Lung (tissue), 11 donors: ENCODE measurements at regions not wholly inside any gene's neighbourhood (a gene's known extent, or its start where the extent isn't known, plus 50 kb on each side); places are given as distances from the start of the nearest gene placed in this dataset.

ENCODE experiments used
- ATAC-seq: fragments of 200-7000 bp; cut with Tn5 transposase; one replicate; pipeline ENCODE4 v1.9.1; 2020; ENCODE audit warnings: moderate number of reproducible peaks; ENCODE audit not compliant: insufficient read depth, low FRiP score
- DNase-seq, 3 donors: peaks; one replicate each; pipeline ENCODE4 v3.0.0-alpha.2; 2013 to 2017
- H3K27ac ChIP-seq, 2 donors: one replicate each; pipeline ENCODE4 v1.5.1; 2013; ENCODE audit warnings: mild to moderate bottlenecking in 2 of 2, moderate library complexity in 2 of 2, control low read depth in 1 of 2, inconsistent platforms in 1 of 2, low read depth in 1 of 2, low read length in 1 of 2
- H3K27me3 ChIP-seq, 3 donors: one replicate each; pipeline ENCODE4 v1.5.1; 2013; ENCODE audit warnings: low read length in 2 of 3; ENCODE audit not compliant: control insufficient read depth in 3 of 3, insufficient read depth in 3 of 3
- H3K36me3 ChIP-seq, 4 donors: one replicate each; pipeline ENCODE4 v1.5.1; 2013; ENCODE audit warnings: low read length in 4 of 4, mild to moderate bottlenecking in 1 of 4, moderate library complexity in 1 of 4; ENCODE audit not compliant: control insufficient read depth in 4 of 4, insufficient read depth in 4 of 4
- H3K4me1 ChIP-seq, 5 donors: one replicate each; pipeline ENCODE4 v1.5.1; 2013; ENCODE audit warnings: low read length in 5 of 5, mild to moderate bottlenecking in 2 of 5, moderate library complexity in 1 of 5; ENCODE audit not compliant: control insufficient read depth in 5 of 5, insufficient read depth in 5 of 5
- H3K4me3 ChIP-seq: one replicate; pipeline ENCODE4 v1.5.1; 2013; ENCODE audit warnings: mild to moderate bottlenecking, control low read depth, moderate library complexity
- H3K9ac ChIP-seq, 2 donors: one replicate each; pipeline ENCODE4 v1.5.1; 2013; ENCODE audit warnings: low read length in 2 of 2, control low read depth in 1 of 2; ENCODE audit not compliant: insufficient read depth in 1 of 2
- H3K9me3 ChIP-seq, 4 donors: one replicate each; pipeline ENCODE4 v1.5.1; 2013; ENCODE audit warnings: low read length in 3 of 4, mild to moderate bottlenecking in 1 of 4, moderate library complexity in 1 of 4; ENCODE audit not compliant: control insufficient read depth in 4 of 4, insufficient read depth in 3 of 4
- WGBS, 2 donors: extraction: QIAGEN DNeasy Blood & Tissue Kit; methylation state at CpG; one replicate each; pipeline ENCODE4 v1.1.7; 2013; 5-methylcytosine and 5-hydroxymethylcytosine counted together
- TF ChIP-seq, protein P1 (sequence below): IDR thresholded peaks from 2 replicates; pipeline ENCODE4 v1.5.1; 2012; ENCODE audit warnings: mild to moderate bottlenecking; ENCODE audit errors: control extremely low read depth, extremely low read depth
- donor health status: control.
- donor health status: control.
- donor health status: Bipolar disorder and iron deficiency.
- donor health status: healthy.
- donor health status: DM: yes; HTN: yes; CAD: no.

- DNase-seq, result no peak
- Histone ChIP-seq H3K27me3 (no peaks in the 10 kb centered on the region), H3K36me3 (no peaks in the 10 kb centered on the region), H3K4me1 (no peaks in the 10 kb centered on the region), H3K9me3 (peaks cover 0 to 2% (median 0%) of the 10 kb centered on the region in 4 donors), H3K4me3 (no peak overlapping the region), H3K9ac (no peak overlapping the region), H3K27ac (no peak overlapping the region)
- no peak for ATAC-seq
- TF ChIP-seq, protein P1, sequence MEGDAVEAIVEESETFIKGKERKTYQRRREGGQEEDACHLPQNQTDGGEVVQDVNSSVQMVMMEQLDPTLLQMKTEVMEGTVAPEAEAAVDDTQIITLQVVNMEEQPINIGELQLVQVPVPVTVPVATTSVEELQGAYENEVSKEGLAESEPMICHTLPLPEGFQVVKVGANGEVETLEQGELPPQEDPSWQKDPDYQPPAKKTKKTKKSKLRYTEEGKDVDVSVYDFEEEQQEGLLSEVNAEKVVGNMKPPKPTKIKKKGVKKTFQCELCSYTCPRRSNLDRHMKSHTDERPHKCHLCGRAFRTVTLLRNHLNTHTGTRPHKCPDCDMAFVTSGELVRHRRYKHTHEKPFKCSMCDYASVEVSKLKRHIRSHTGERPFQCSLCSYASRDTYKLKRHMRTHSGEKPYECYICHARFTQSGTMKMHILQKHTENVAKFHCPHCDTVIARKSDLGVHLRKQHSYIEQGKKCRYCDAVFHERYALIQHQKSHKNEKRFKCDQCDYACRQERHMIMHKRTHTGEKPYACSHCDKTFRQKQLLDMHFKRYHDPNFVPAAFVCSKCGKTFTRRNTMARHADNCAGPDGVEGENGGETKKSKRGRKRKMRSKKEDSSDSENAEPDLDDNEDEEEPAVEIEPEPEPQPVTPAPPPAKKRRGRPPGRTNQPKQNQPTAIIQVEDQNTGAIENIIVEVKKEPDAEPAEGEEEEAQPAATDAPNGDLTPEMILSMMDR, result no peak
- WGBS, 2 donors, result 94 to 95% methylated on average over 22 of the region's 22 CpGs
These were observed 2195.9 kb downstream of the PCDH9 start for GRCh38 chr13:65034266-65034665.

DNA sequence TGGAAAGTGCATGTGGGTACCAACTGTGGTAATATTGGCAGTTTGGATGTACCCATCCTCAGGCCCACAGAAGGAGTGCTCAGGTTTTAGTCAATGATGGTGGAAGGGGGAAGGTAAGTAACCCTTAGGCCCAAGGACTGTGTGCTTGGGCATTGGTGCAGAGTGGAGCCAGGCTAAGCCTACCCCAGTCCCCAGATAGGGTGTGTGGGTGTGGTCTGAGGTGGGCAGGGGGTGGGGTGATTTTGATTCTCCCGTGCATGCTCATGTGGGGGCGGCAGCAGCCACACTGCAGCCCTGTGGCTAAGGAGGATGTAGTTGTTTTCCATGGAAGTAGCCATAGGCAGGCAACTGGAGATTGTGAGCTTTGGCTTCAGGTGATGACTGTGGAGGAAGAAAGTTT is 2197.3 kb downstream of the PCDH9 start:
- Histone ChIP-seq H3K4me3 (no peak overlapping the region), H3K9me3 (peaks cover 0 to 2% (median 0%) of the 10 kb centered on the region in 4 donors), H3K36me3 (no peaks in the 10 kb centered on the region), H3K9ac (no peak overlapping the region), H3K4me1 (no peaks in the 10 kb centered on the region), H3K27ac (no peak overlapping the region), H3K27me3 (no peaks in the 10 kb centered on the region)
- TF ChIP-seq, protein P1, result no peak
- 83 to 92% methylated on average over 2 of the region's 2 CpGs for WGBS, 2 donors
- ATAC-seq (no peak), DNase-seq (no peak)

- no peak for ATAC-seq
- H3K4me3 ChIP-seq, result no peak overlapping the region
- H3K36me3 ChIP-seq, result no peaks in the 10 kb centered on the region
- WGBS, 2 donors, result 89 to 92% methylated on average over 1 of the region's 1 CpG
- TF ChIP-seq, protein P1, result no peak
- no peak overlapping the region for H3K9ac ChIP-seq
- H3K9me3 ChIP-seq, result peaks cover 0 to 3% (median under 1%) of the 10 kb centered on the region in 4 donors
- no peak overlapping the region for H3K27ac ChIP-seq
- DNase-seq, result no peak
- no peaks in the 10 kb centered on the region for H3K27me3 ChIP-seq
- no peaks in the 10 kb centered on the region for H3K4me1 ChIP-seq
These were observed 2202.0 kb downstream of the PCDH9 start for GRCh38 chr13:65028101-65028500.

GRCh38 chr13:65026505-65026904 is 2203.6 kb downstream of the PCDH9 start:
- H3K4me1 ChIP-seq, result no peaks in the 10 kb centered on the region
- H3K9me3 ChIP-seq, result peaks cover 0 to 3% (median 0%) of the 10 kb centered on the region in 4 donors
- H3K36me3 ChIP-seq, result no peaks in the 10 kb centered on the region
- no peak for ATAC-seq
- TF ChIP-seq, protein P1, result no peak
- H3K27ac ChIP-seq, result no peak overlapping the region
- no peak overlapping the region for H3K4me3 ChIP-seq
- no peak for DNase-seq
- H3K27me3 ChIP-seq, result no peaks in the 10 kb centered on the region
- WGBS, 2 donors, result 72 to 83% methylated on average over 2 of the region's 2 CpGs
- H3K9ac ChIP-seq, result no peak overlapping the region
